Skin epidermis (tissue), 12 donors: ENCODE measurements at regions not wholly inside any gene's neighbourhood (a gene's known extent, or its start where the extent isn't known, plus 50 kb on each side); places are given as distances from the start of the nearest gene placed in this dataset.
A peak's percentile ranks its signal among the peaks of the same experiment; 100 is the strongest.

Experiments
- H3K27ac ChIP-seq, 21 experiments: fragments of 200-600 bp; sonication (generic) in 11 of 21; one replicate each; pipeline ENCODE4 v1.5.0; 2020; ENCODE audit warnings: mild to moderate bottlenecking in 3 of 21, inconsistent platforms in 2 of 21, moderate library complexity in 2 of 21
- H3K4me3 ChIP-seq, 7 experiments: fragments of 200-600 bp; sonication (generic) in 2 of 7; one replicate each; pipeline ENCODE4 v1.5.0; 2020; ENCODE audit warnings: inconsistent platforms in 2 of 7, mild to moderate bottlenecking in 2 of 7, moderate library complexity in 1 of 7

GRCh38 chr3:152050903-152051302 lies 177.5 kb downstream of the SUCNR1 start:
- H3K27ac ChIP-seq: no peak overlapping the region

GRCh38 chr3:152051501-152052404 lies 178.3 kb downstream of the SUCNR1 start:
- Histone ChIP-seq H3K4me3 (no peak overlapping the region), H3K27ac (no peak overlapping the region)

More at GRCh38 chr3:152050903-152051302, 177.5 kb downstream of the SUCNR1 start:
- H3K4me3 ChIP-seq: no peak overlapping the region

- H3K27ac ChIP-seq: no peak overlapping the region
- no peak overlapping the region for H3K4me3 ChIP-seq
These were observed 180.4 kb downstream of the SUCNR1 start for GRCh38 chr3:152053866-152054265.

- H3K4me3 ChIP-seq: no peak overlapping the region
These were observed 180.9 kb downstream of the SUCNR1 start for GRCh38 chr3:152054315-152054714.

GRCh38 chr3:152056073-152056472 lies 182.6 kb downstream of the SUCNR1 start:
- no peak overlapping the region for H3K27ac ChIP-seq
- H3K4me3 ChIP-seq: no peak overlapping the region

More at GRCh38 chr3:152054315-152054714, 180.9 kb downstream of the SUCNR1 start:
- no peak overlapping the region for H3K27ac ChIP-seq

GRCh38 chr3:152056481-152056880 lies 183.0 kb downstream of the SUCNR1 start:
- Histone ChIP-seq H3K4me3 (no peak overlapping the region), H3K27ac (no peak overlapping the region)

GRCh38 chr3:152056987-152057386 lies 183.5 kb downstream of the SUCNR1 start:
- H3K27ac ChIP-seq: no peak overlapping the region

GRCh38 chr3:152058856-152059255 lies 185.4 kb downstream of the SUCNR1 start:
- no peak overlapping the region for H3K4me3 ChIP-seq
- no peak overlapping the region for H3K27ac ChIP-seq

More at GRCh38 chr3:152056987-152057386, 183.5 kb downstream of the SUCNR1 start:
- H3K4me3 ChIP-seq: no peak overlapping the region

- no peak overlapping the region for H3K27ac ChIP-seq
These were observed 187.3 kb downstream of the SUCNR1 start for GRCh38 chr3:152060701-152061100.

GRCh38 chr3:152061296-152061695 lies 187.9 kb downstream of the SUCNR1 start:
- H3K27ac ChIP-seq: no peak overlapping the region
- H3K4me3 ChIP-seq: no peak overlapping the region

More at GRCh38 chr3:152060701-152061100, 187.3 kb downstream of the SUCNR1 start:
- no peak overlapping the region for H3K4me3 ChIP-seq

- Histone ChIP-seq H3K4me3 (no peak overlapping the region), H3K27ac (no peak overlapping the region)
These were observed 196.4 kb downstream of the SUCNR1 start for GRCh38 chr3:152069871-152070270.

GRCh38 chr3:152071315-152071714 lies 197.4 kb upstream of the MBNL1 start:
- H3K27ac ChIP-seq: no peak overlapping the region
- no peak overlapping the region for H3K4me3 ChIP-seq

GRCh38 chr3:152071924-152072323 lies 196.8 kb upstream of the MBNL1 start:
- Histone ChIP-seq H3K4me3 (no peak overlapping the region), H3K27ac (no peak overlapping the region)

GRCh38 chr3:152073267-152073666 lies 195.5 kb upstream of the MBNL1 start:
- no peak overlapping the region for H3K27ac ChIP-seq
- no peak overlapping the region for H3K4me3 ChIP-seq

GRCh38 chr3:152076148-152076547 lies 192.6 kb upstream of the MBNL1 start:
- Histone ChIP-seq H3K27ac (no peak overlapping the region), H3K4me3 (no peak overlapping the region)

GRCh38 chr3:152079980-152080379 lies 188.7 kb upstream of the MBNL1 start:
- Histone ChIP-seq H3K27ac (no peak overlapping the region), H3K4me3 (no peak overlapping the region)

GRCh38 chr3:152083135-152083534 lies 185.6 kb upstream of the MBNL1 start:
- Histone ChIP-seq H3K4me3 (no peak overlapping the region), H3K27ac (no peak overlapping the region)

GRCh38 chr3:152084441-152085158 lies 184.1 kb upstream of the MBNL1 start:
- no peak overlapping the region for H3K27ac ChIP-seq
- H3K4me3 ChIP-seq: no peak overlapping the region

- Histone ChIP-seq H3K4me3 (no peak overlapping the region), H3K27ac (peak overlapping the region in 1 of 21 experiments; percentile 5)
These were observed 181.6 kb upstream of the MBNL1 start for GRCh38 chr3:152087153-152087552.

- Histone ChIP-seq H3K27ac (no peak overlapping the region), H3K4me3 (no peak overlapping the region)
These were observed 179.2 kb upstream of the MBNL1 start for GRCh38 chr3:152089528-152089927.

GRCh38 chr3:152091725-152092124 lies 177.0 kb upstream of the MBNL1 start:
- Histone ChIP-seq H3K4me3 (no peak overlapping the region), H3K27ac (no peak overlapping the region)
